Loucy (cell line): ENCODE measurements at regions not wholly inside any gene's neighbourhood (a gene's known extent, or its start where the extent isn't known, plus 50 kb on each side); places are given as distances from the start of the nearest gene placed in this dataset.

ENCODE experiments used
- CTCF ChIP-seq: fragments of 200-600 bp; sonication (generic); conservative IDR thresholded peaks from 2 replicates; pipeline ENCODE4 v1.5.1; 2014; ENCODE audit warnings: mild to moderate bottlenecking, antibody characterized with exemption, low read length
- EZH2phosphoT487 ChIP-seq: fragments of 200-600 bp; IDR thresholded peaks from 2 replicates; pipeline ENCODE4 v1.6.1; 2018; ENCODE audit warnings: antibody characterized with exemption, mild to moderate bottlenecking, moderate library complexity, borderline replicate concordance

GRCh38 chr12:90028635-90029051 is 320.0 kb upstream of the ATP2B1 start:
- TF ChIP-seq CTCF (no peak), EZH2phosphoT487 (no peak)
